OCI-LY3 (cell line): ENCODE measurements at regions not wholly inside any gene's neighbourhood (a gene's known extent, or its start where the extent isn't known, plus 50 kb on each side); places are given as distances from the start of the nearest gene placed in this dataset.

ENCODE experiments used
- CTCF ChIP-seq: fragments of 200-600, 300-600 bp; sonication (generic); IDR thresholded peaks from 2 replicates; pipeline ENCODE4 v1.5.1; 2014; ENCODE audit warnings: antibody characterized with exemption, low read length, low read depth
- EZH2phosphoT487 ChIP-seq: fragments of 200-600 bp; shearing (Covaris generic); IDR thresholded peaks from 2 replicates; pipeline ENCODE4 v1.6.1; 2018; ENCODE audit warnings: antibody characterized with exemption, mixed run types, low read depth

GRCh38 chr4:106463622-106464021 lies 95.0 kb upstream of the GIMD1 start:
- no peak for TF ChIP-seq CTCF
- TF ChIP-seq EZH2phosphoT487, result no peak
